ENCODE measurements at regions not wholly inside any gene's neighbourhood (a gene's known extent, or its start where the extent isn't known, plus 50 kb on each side); places are given as distances from the start of the nearest gene placed in this dataset.
A peak's percentile ranks its signal among the peaks of the same experiment; 100 is the strongest.

- no peak for DNase-seq (ENCODE audit: low read depth in 2 of 2)
Observed at GRCh38 chr1:193524021-193524420, 337.6 kb upstream of the B3GALT2 start.

GRCh38 chr1:193520472-193520871, 334.1 kb upstream of the B3GALT2 start:
- DNase-seq (ENCODE audit: low read depth in 2 of 2) = no peak

GRCh38 chr1:193519922-193520321, 333.5 kb upstream of the B3GALT2 start:
- no peak for DNase-seq (ENCODE audit: low read depth in 2 of 2)

GRCh38 chr1:193516755-193517388, 330.5 kb upstream of the B3GALT2 start:
- DNase-seq (ENCODE audit: low read depth in 2 of 2) = no peak

GRCh38 chr1:193514397-193514796, 328.0 kb upstream of the B3GALT2 start:
- DNase-seq (ENCODE audit: low read depth in 2 of 2) = no peak

- no peak for DNase-seq (ENCODE audit: low read depth in 2 of 2)
Observed at GRCh38 chr1:193513032-193513431, 326.6 kb upstream of the B3GALT2 start.

GRCh38 chr1:193504920-193505319, 318.5 kb upstream of the B3GALT2 start:
- DNase-seq (ENCODE audit: low read depth in 2 of 2) = no peak

- no peak for DNase-seq (ENCODE audit: low read depth in 2 of 2)
Observed at GRCh38 chr1:193498088-193498655, 311.8 kb upstream of the B3GALT2 start.

- DNase-seq (ENCODE audit: low read depth in 2 of 2) = no peak
Observed at GRCh38 chr1:193494368-193494767, 308.0 kb upstream of the B3GALT2 start.

- DNase-seq (ENCODE audit: low read depth in 2 of 2) = no peak
Observed at GRCh38 chr1:193489191-193489590, 302.8 kb upstream of the B3GALT2 start.

GRCh38 chr1:193487722-193488121, 301.3 kb upstream of the B3GALT2 start:
- DNase-seq (ENCODE audit: low read depth in 2 of 2) = no peak

- DNase-seq (ENCODE audit: low read depth in 2 of 2) = no peak
Observed at GRCh38 chr1:193486671-193487229, 300.3 kb upstream of the B3GALT2 start.

- no peak for DNase-seq (ENCODE audit: low read depth in 2 of 2)
Observed at GRCh38 chr1:193480755-193481154, 294.3 kb upstream of the B3GALT2 start.

- peak; percentile 37 to 51 for DNase-seq (ENCODE audit: low read depth in 2 of 2)
Observed at GRCh38 chr1:193479187-193479586, 292.8 kb upstream of the B3GALT2 start.

GRCh38 chr1:193476748-193477147, 290.3 kb upstream of the B3GALT2 start:
- no peak for DNase-seq (ENCODE audit: low read depth in 2 of 2)

GRCh38 chr1:193473932-193474331, 287.5 kb upstream of the B3GALT2 start:
- no peak for DNase-seq (ENCODE audit: low read depth in 2 of 2)

- no peak for DNase-seq (ENCODE audit: low read depth in 2 of 2)
Observed at GRCh38 chr1:193472838-193473398, 286.5 kb upstream of the B3GALT2 start.

GRCh38 chr1:193472430-193472829, 286.0 kb upstream of the B3GALT2 start:
- no peak for DNase-seq (ENCODE audit: low read depth in 2 of 2)

- no peak for DNase-seq (ENCODE audit: low read depth in 2 of 2)
Observed at GRCh38 chr1:193471981-193472380, 285.6 kb upstream of the B3GALT2 start.

GRCh38 chr1:193463326-193463932, 277.0 kb upstream of the B3GALT2 start:
- DNase-seq (ENCODE audit: low read depth in 2 of 2) = no peak

GRCh38 chr1:193462629-193463320, 276.4 kb upstream of the B3GALT2 start:
- DNase-seq (ENCODE audit: low read depth in 2 of 2) = no peak

GRCh38 chr1:193458628-193459027, 272.2 kb upstream of the B3GALT2 start:
- no peak for DNase-seq (ENCODE audit: low read depth in 2 of 2)
